Mucosa of descending colon (tissue), 3 donors: ENCODE measurements at regions not wholly inside any gene's neighbourhood (a gene's known extent, or its start where the extent isn't known, plus 50 kb on each side); places are given as distances from the start of the nearest gene placed in this dataset.

ENCODE experiments used
- ATAC-seq: fragments of 200-7000 bp; cut with Tn5 transposase; one replicate; pipeline ENCODE4 v1.9.1; 2020; ENCODE audit warnings: mild to moderate bottlenecking, moderate library complexity
- DNase-seq, 3 donors: peaks; one replicate each; pipeline ENCODE4 v3.0.0-alpha.2; 2020
- H3K36me3 ChIP-seq: fragments of 200-600 bp; one replicate; pipeline ENCODE4 v1.8.0; 2021; ENCODE audit warnings: low read depth, mild to moderate bottlenecking
- H3K4me1 ChIP-seq: fragments of 200-600 bp; one replicate; pipeline ENCODE4 v1.8.0; 2021; ENCODE audit warnings: low read depth, mild to moderate bottlenecking
- H3K4me3 ChIP-seq: fragments of 200-600 bp; one replicate; pipeline ENCODE4 v1.8.0; 2021; ENCODE audit warnings: mild to moderate bottlenecking
- H3K9me3 ChIP-seq: fragments of 200-600 bp; one replicate; pipeline ENCODE4 v1.8.0; 2021; ENCODE audit warnings: mild to moderate bottlenecking
- intact Hi-C, 2 donors: fragments of 100-400 bp; cut with DNase I in 1 of 2; cut with micrococcal nuclease in 1 of 2; formaldehyde crosslinking; loops; one replicate each; pipeline versions ENCODE4 v1.11.0 to v1.11.1; 2022; cut with DNase I, micrococcal nuclease
- TF ChIP-seq, protein P1 (sequence below): fragments of 200-600 bp; IDR thresholded peaks from one replicate; pipeline ENCODE4 v1.8.0; 2022; ENCODE audit warnings: antibody characterized with exemption, mild to moderate bottlenecking
- donor health status: DM: no; HTN: no; CAD: no; lungs with moderate emphysema.
- donor health status: DM: no; HTN: no; CAD: no.
- donor health status: DM: no; HTN: yes; CAD: no.

DNA sequence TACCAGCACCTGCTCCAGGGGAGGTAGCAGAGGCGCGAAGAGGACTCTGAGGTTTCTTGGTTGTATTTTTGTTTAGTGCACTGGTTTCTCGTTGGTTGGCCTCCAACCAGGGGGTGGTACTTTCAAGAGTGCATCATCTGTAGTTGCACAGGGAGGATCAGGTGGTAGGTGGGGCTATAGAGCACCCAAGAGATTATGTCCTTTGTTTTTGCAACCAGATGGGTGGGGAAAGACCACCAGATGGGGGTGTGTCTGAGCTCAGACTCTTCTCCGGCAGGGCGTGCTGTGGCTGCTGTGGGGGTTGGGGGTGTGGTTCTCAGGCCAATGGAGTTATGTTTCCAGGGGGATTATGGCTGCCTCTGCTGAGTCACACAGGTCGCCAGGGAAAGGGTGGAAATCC is 254.4 kb upstream of the KLF12 start:
- no peak overlapping the region for H3K4me3 ChIP-seq
- intact Hi-C loops = no loop called here
- no peak for ATAC-seq
- H3K4me1 ChIP-seq = no peaks in the 10 kb centered on the region
- no peaks in the 10 kb centered on the region for H3K9me3 ChIP-seq
- TF ChIP-seq, protein P1, sequence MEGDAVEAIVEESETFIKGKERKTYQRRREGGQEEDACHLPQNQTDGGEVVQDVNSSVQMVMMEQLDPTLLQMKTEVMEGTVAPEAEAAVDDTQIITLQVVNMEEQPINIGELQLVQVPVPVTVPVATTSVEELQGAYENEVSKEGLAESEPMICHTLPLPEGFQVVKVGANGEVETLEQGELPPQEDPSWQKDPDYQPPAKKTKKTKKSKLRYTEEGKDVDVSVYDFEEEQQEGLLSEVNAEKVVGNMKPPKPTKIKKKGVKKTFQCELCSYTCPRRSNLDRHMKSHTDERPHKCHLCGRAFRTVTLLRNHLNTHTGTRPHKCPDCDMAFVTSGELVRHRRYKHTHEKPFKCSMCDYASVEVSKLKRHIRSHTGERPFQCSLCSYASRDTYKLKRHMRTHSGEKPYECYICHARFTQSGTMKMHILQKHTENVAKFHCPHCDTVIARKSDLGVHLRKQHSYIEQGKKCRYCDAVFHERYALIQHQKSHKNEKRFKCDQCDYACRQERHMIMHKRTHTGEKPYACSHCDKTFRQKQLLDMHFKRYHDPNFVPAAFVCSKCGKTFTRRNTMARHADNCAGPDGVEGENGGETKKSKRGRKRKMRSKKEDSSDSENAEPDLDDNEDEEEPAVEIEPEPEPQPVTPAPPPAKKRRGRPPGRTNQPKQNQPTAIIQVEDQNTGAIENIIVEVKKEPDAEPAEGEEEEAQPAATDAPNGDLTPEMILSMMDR = no peak
- no peak for DNase-seq
- H3K36me3 ChIP-seq = no peaks in the 10 kb centered on the region

- Histone ChIP-seq H3K4me1 (no peaks in the 10 kb centered on the region), H3K9me3 (no peaks in the 10 kb centered on the region), H3K36me3 (no peaks in the 10 kb centered on the region), H3K4me3 (no peak overlapping the region)
- no peak for ATAC-seq
- intact Hi-C loops = no loop called here
- TF ChIP-seq, protein P1 = no peak
- DNase-seq = no peak
Measured at GRCh38 chr13:74372511-74372910, 238.3 kb upstream of the KLF12 start.

GRCh38 chr13:74367193-74367592 is 233.0 kb upstream of the KLF12 start:
- ATAC-seq (no peak), DNase-seq (no peak)

DNA sequence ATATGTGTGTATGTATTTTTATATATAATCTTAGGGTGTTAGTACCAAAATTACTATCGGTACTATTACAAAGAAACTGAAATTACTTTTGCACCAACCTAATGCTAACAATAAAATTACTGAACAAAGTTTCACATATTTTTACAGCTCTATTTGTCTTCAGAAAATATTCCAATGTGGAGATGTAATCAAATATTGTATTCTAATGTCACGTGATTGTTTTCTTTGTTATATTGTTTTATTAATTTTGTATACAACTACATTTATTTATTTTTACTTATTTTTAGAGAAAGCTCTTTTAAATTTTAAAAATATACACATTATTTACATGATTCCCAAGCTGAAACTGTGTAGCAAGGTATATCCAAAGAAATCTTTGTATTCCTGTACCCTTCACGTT is 227.1 kb upstream of the KLF12 start:
- no peak for ATAC-seq
- DNase-seq = no peak
- intact Hi-C loops = no loop called here
- Histone ChIP-seq H3K4me1 (no peaks in the 10 kb centered on the region), H3K9me3 (no peaks in the 10 kb centered on the region), H3K36me3 (no peaks in the 10 kb centered on the region), H3K4me3 (no peak overlapping the region)
- TF ChIP-seq, protein P1 = no peak

More at GRCh38 chr13:74367193-74367592, 233.0 kb upstream of the KLF12 start:
- Histone ChIP-seq H3K36me3 (no peaks in the 10 kb centered on the region), H3K4me3 (no peak overlapping the region), H3K9me3 (no peaks in the 10 kb centered on the region), H3K4me1 (no peaks in the 10 kb centered on the region)
- TF ChIP-seq, protein P1 = no peak
- intact Hi-C loops = no loop called here

- H3K9me3 ChIP-seq = peaks cover 2% of the 10 kb centered on the region
- H3K36me3 ChIP-seq = no peaks in the 10 kb centered on the region
- H3K4me1 ChIP-seq = no peaks in the 10 kb centered on the region
- H3K4me3 ChIP-seq = no peak overlapping the region
- intact Hi-C loops = no loop called here
- no peak for ATAC-seq
- TF ChIP-seq, protein P1 = no peak
- DNase-seq = no peak
Measured at GRCh38 chr13:74346960-74347359, 212.8 kb upstream of the KLF12 start.

DNA sequence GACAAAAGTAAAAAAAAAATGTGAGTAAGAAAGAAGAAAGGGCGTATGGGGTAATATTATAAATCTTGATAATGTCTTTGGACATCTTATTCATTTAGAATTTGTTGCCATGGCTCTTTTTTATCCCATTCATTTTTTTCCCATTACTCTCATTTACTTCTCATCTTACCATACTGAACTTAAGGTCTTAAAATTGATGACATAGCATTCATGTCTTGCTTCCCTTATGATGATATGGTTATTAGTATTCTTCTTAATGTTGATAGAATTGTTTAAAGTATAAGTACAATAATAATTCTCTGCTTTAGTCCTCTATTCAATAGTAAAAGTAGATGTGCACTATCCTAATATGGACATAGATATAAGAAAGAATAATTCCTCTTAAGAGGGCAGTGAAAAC is 204.1 kb upstream of the KLF12 start:
- TF ChIP-seq, protein P1 = no peak
- no peaks in the 10 kb centered on the region for H3K4me1 ChIP-seq
- ATAC-seq (no peak), DNase-seq (no peak)
- intact Hi-C loops = no loop called here
- H3K36me3 ChIP-seq = no peaks in the 10 kb centered on the region
- no peaks in the 10 kb centered on the region for H3K9me3 ChIP-seq
- H3K4me3 ChIP-seq = no peak overlapping the region
